DMS 273 (cell line): ENCODE measurements at regions not wholly inside any gene's neighbourhood (a gene's known extent, or its start where the extent isn't known, plus 50 kb on each side); places are given as distances from the start of the nearest gene placed in this dataset.
"Not testable (repeated sequence)": the region's sequence is repeated elsewhere in the genome, so short reads cannot be mapped to it uniquely, and the experiment has no call there.

Experiments used
- DNase-seq: peaks from one replicate; lab custom pipeline; 2025; ENCODE audit not compliant: unreplicated experiment; lab: John Stamatoyannopoulos, UW

DNA sequence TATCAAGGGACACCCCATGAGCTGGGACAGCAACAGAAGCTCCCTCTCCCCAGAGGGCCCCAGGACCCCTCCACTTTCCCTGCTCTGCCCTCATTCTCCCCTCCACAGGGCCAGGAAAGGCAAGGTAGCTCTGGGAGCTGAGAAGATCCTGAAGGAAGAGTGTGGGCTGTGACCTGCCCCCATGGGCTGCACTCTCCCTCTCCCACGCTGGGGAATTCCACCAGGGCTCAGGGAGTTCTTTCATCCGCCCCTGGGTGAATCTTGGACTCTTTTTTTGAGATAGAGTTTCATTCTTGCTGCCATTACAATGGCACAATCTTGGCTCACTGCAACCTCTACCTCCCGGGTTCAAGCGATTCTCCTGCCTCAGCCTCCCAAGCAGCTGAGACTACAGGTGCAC is 73.8 kb downstream of the C9orf50 start:
- no peak for DNase-seq

DNA sequence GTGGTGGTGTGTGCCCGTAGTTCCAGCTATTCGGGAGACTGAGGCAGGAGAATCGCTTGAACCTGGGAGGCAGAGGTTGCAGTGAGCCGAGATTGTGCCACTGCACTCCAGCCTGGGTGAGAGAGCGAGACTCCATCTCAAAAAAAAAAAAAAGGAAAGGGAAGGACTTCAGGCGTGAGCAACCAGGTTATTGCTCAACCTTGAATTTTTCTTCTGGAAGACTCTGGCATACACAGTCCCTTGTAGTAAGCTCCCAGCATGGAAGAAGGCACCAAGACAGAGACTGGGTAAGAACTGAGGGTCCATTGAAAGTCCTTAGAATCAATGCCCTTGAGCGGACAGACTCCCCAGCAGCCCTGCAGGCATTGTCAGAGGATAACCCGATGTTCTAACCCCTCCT is 75.0 kb downstream of the C9orf50 start:
- DNase-seq: not testable (repeated sequence)

DNA sequence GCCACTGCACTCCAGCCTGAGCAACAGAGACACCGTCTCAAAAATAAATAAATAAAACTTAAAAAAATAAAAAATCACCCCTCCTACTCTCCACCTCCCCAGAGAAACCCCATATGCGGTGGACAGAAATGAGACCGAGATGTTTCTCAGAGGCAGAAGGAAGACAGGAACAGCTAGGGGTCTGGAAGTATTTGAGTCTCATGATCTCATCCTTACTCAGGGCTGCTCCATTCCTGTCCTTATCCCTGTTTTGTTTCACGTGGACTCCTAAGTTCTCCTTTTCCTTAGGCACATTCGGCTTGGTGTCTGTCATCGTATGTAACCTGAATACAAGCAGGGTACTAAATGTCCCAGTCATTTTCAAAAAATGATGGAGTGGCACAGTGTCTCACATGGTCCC is 76.1 kb downstream of the C9orf50 start:
- DNase-seq: no peak

DNA sequence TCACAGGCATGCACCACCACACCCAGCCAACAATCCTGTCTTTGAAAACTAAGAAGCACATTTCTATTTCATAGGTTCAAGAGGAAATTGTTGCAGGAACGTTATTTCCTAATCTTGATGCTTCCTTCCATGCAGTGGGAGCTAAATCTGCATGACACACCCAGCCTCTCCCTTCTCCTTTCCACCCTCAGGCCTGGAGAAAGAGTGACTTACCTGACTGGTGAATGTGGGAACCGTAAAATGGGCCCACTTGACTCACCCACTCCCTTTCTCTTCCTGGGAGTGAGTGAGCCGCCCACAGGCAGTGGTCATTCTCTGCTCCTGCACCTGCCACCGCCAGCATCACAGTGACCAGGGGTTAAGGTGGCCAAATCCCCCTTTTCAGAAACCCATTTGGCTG is 78.2 kb downstream of the C9orf50 start:
- no peak for DNase-seq

DNA sequence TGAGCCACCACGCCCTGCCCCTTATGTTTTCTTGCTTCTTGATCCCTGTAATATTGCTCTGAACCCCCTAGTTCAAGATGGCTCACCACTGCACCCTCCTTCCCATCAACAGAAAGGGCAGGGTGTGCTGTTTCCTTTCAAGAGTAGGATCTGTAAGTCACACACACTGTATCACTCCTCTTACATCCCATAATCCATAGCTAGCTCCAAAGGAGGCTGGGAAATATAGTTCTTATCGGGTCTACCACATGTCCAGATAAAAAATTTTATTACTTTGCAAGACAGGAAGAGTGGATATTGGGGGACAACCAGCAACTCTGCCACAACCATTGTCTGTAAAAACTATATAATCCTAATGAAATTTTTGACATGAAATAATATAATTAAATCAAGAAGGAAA is 79.6 kb downstream of the C9orf50 start:
- no peak for DNase-seq

DNA sequence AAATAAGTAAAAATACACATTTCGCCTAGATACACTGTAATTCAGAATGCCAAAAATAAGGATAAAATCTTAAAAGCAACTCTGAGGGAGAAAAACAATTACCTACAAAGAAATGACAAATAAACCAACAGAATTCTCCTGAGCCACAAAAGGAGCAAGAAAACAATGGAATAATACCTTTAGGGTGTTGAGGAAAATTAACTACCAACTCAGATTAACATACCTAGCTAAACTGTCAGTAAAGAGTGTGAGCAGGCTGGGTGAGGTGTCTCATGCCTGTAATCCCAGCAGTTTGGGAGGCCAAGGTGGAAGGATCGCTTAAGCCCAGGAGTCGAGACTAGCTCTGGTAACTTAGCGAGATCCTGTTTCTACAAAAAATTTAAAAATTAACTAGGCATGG is 81.5 kb downstream of the C9orf50 start:
- DNase-seq: no peak

DNA sequence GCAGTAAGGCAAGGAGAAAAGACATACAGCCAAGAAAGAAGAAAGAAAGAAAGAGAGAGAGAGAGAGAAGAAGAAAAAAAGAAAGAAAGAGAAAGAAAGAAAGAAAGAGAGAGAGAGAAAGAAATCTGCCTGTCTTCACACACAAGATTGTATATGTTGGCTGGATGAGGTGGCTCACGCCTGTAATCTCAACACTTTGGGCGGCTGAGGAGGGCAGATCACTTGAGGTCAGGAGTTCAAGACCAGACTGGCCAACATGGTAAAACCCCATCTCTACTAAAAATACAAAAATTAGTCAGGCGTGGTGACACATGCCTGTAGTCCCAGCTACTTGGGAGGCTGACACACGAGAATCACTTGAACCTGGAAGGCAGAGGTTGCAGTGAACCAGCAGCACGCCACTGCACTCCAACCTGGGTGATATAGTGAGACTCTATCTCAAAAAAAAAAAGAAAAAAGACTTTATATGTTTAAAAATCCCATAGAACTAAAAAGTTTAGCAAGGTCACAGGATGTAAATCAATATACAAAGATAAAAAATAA is 89.0 kb downstream of the C9orf50 start:
- DNase-seq: not testable (repeated sequence)

DNA sequence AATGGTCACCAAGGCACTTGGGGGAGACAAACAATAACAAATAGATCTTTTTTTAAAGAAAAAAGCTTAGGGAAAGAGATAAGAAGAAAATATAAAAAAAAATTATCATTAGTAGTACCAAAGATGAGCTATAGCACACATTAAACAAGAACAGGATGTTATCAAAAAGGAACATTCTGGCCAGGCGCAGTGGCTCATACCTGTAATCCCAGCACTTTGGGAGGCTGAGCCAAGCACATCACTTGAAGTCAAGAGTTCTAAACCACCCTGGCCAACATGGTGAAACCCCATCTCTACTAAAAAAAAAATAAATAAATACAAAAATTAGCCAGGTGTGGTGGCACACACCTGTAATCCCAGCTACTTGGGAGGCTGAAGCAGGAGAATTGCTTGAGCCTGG is 92.9 kb downstream of the C9orf50 start:
- not testable (repeated sequence) for DNase-seq

DNA sequence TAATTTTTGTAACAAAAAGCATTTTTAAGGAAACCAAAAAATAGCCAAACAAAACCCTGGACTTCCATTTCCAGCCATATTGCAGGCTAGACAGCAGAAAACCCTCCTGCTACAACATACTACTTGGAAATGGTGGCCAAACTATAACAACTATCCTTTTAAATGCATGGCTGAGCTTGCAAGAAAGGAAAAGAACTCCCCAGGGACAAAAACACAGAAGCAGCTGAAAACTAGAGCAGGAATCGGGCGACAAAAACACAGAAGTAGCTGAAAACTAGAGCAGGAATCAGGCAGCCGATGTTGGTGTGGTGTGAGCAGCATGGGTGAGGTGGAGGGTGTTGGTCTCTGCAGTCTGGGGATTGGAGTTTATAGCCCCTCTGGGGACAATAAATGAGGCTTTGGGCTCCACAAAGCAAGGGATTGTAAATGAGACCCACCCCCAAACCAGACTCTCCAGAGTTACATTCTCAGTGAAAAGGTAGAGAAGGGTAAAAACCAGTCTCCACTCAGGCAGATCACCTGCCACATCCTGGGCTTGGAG is 95.2 kb downstream of the C9orf50 start:
- no peak for DNase-seq

DNA sequence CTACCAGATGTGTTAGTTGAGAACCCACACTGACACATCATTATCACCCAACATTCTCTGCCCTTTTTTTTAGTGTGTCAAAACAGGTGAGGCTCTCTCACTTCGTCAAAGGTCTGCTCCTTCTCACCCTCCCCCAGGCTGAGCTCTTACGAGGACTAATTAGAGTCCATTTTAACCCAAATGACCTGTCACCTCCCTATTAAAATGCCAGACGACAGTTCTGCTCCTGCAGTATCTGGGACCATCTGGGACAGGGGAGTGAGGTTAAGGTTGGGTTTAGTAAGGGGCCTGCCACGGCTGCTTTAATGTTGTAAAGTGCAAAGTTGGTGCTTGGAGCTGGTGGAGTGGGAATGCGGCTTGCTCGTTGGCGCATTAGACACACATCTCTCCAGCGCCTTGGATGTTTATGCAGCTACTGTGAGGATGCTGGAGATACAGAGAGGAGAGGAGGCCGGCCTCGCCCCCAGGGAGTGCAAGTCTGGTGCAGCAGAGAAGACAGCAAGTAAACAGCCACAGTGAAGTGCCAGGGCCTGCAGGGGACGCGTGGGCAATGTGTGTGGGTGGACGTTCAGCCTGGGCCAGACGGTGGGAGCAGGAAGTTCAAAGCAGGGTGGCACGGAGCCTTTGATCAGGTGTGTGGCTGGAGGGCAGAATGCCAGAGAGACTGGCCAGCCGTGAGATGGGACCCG is 96.2 kb downstream of the C9orf50 start:
- DNase-seq: no peak

DNA sequence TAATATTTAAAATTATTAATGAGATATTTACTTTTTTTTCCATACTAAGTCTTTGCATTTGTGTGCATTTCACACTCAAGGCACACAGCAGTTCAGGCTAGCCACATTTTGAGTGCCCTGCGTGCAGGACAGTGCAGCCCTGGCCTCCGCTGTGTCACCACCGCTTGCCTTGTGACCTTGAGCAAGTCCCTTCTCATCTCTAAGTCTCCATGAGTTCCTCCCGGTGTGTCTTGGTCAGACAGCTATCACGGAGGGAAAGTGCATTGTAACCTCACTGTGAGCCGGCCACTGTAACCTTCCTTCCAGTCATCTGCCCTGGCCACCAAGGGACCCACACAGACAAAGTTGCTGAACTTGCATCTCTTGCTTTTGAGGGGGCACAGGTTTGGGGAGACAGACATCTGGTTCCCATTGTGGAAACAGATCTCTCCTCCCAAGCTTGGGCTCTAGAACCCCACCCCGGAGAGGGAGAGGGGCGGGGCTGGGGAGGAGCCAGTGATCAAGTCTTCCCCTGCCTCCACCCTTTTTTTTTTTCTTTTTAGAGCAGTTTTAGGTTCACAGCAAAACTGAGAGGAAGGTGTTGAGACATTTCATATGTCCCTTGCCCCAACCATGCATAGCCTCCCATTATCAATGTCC is 96.8 kb downstream of the C9orf50 start:
- DNase-seq: no peak

DNA sequence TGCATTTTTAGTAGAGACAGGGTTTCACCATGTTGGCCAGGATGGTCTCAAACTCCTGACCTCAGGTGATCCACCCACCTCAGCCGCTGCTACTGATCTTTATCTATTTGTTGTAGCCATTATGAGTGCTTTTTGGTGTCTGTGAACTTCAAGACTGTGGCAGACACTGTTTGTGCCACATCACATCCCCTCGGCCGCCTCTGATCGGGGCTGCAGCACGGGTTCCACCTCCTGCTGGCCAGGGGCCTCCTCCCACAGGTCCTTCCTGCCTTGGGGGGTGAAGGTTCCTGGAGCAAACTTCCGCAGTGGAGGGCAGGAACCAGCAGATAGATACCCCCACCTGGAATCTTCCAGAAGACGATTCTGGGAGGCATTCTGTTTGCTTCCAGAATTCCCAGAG is 98.5 kb downstream of the C9orf50 start:
- no peak for DNase-seq

DNA sequence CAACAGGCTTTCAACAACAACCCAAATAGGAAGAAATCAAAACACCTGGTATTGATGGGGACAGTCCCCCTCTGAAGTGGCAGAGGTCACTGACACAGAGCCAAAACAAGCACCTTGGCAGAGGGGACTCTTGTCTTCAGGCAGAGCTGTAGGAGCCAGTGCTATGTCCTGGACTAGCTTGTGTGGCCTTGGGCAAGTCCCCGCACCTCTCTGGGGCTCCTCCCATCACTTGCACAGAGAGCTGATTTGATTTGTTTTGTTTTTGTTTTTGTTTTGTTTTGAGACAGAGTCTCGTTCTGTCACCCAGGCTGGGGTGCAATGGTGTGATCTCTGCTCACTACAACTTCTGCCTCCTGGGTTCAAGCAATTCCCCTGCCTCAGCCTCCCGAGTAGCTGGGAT is 100.8 kb downstream of the C9orf50 start:
- DNase-seq: no peak

DNA sequence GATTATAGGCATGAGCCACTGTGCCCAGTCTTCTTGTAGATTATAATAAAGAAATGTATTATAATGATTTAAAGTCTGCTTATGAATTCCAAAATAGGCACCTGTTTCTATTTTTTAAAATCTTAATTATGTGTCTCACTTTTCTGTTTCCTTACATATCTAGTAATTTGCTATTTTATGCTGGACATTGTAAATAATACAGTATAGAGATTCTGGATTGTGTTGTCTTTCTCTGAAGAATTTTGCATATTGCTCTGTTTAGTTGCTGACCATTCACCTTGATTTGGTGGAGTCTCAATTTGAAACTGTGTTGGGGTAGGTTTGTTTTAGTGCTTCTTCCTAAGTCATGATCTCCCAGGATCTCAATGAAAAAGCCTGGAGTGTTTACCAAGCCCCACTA is 102.8 kb downstream of the C9orf50 start:
- no peak for DNase-seq

DNA sequence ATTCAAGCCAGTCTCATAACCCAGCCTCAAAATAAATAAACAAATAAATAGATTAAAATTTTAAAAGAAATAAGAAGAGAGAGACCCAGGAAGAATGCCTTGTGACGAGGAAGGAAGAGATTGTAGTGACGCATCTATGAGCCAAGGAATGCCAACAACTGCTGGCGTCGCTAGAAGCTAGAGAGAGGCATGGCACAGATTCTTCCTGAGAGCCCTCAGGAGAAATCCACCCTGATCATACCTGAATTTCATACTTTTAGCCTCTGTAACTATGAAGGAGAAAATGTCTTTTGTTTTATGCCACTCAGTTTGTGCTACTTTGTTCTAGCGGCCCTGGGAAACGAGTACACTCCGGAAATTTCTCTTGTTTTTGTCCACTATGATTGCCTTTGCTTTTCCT is 103.9 kb downstream of the C9orf50 start:
- DNase-seq: no peak

DNA sequence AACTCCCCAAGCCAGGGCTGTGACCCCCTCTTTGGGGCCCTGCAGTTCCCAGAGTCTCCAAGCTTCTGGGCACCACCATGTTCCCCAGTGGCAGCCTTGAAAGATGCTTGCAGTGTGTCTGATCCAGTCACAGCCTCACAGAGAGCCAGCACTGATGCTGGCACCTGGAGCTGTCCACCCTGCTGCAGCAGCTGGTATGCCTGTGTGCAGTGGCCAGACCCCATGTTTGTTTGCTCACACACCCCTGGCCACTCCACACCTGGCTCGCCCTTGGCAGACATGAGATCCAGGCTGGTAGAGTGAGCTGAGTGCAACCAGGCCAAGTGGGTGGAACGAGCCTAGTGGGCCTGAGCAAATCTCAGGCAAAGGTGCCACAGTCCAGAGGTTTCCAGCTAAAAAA is 106.0 kb downstream of the C9orf50 start:
- DNase-seq: no peak

DNA sequence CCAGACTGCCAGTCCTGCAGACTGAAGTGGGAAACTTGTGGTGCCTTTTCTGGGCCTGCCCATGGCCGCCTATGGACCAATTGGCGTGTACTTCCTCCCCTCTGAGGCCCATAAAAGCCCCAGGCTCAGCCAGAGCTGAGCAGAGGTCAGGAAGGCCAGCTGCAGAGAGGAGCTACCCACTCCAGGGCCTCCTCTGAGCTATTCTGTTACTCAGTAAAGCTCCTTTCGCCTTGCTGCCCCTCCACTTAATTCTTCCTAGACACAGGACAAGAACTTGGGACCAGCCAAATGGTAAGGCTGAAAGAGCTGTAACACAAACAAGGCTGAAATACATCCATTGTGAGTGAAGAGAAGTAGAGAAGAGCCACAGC is 106.4 kb downstream of the C9orf50 start:
- no peak for DNase-seq

DNA sequence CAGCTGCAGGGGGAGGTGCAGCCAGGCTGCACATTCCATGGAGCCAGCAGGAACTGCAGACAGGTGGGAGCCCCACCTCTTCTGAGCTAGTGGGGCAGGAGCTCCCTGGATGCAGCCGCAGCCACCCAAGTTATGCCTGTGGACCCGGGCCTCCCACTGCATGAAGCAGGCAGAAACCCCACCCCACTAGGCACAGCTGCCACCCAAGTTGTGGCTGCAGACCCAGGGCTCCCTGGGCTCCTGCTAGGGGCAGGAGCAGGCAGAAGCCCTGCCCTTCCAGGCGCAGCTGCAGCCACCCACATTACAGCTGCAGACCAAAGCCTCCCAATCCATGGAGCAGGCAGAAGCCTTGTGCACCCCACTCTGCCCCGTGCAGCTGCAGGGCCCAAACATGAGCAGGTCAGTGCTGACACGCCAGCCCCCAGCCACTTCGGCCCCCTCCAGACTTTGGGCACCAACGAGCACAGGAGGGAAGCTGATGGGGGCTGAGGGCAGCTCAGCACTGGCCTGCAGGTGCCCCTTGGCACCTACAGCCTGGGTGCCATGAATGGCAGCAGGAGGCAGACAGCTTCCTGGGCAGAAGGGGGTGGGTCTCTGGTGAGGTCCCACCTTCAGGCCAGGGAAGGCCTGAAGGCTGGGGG is 106.9 kb downstream of the C9orf50 start:
- no peak for DNase-seq

DNA sequence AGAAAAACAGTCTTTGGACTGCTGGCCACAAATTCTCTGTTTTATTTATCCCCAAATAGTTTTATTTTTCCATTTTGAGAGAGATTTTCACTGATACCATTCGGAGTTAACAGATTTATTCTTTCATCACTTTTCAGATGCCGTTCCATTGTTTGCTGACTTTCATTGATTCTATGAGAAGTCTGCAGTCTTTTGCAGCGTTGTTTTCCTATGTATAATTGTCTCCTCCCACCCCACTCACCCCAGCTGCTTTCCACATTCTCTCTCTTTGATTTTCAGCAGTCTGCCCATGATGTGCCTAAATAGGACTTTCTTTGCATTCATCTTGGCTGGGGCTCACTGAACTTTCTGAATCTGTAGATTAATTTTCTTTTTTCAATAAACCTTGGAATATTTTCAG is 107.6 kb downstream of the C9orf50 start:
- no peak for DNase-seq

DNA sequence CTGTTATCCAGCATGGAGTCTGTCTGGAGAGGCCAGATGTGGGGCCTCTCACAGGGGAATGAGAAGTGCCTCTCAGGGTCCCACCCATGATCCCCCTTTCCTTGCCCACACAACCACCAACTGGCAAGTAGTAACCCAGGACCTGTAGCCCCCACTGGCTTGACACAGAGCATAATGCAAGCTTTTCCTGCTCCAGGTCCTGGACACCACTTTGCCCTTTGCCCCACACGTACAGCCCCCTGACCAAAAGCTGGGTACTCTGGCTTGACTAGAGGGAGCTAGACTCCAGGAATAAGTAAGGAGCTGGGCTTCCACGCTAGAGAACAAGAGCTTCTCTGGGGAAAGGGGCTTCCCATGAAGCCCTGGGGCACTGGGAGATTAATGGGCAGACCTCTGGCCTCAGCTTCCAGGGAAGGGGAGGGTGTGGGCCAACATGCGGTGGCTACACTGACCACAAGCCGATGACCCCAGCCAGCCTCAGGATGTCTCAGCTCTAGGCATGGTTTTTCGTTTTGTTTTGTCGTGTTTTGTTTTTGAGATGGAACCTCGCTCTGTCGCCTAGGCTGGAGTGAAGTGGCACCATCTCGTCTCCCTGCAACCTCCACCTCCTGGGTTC is 109.5 kb downstream of the C9orf50 start:
- no peak for DNase-seq

DNA sequence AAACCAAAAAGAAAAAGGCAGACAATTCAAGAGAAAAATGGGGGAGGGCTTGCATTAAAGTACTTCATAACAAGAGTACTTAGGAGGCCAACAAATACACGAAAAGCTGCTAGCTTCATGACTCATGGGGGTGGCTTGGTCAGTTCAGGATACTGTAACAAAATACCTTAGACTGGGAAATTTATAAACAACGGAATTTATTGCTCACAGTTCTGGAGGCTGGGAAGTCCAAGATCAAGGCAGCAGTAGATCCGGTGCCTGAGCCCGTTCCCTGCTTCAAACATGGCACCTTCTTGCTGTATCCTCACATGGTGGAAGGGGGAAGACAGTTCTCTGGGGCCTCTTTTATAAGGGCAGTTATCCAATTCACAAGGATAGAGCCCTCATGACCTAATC is 111.4 kb downstream of the C9orf50 start:
- DNase-seq: no peak

DNA sequence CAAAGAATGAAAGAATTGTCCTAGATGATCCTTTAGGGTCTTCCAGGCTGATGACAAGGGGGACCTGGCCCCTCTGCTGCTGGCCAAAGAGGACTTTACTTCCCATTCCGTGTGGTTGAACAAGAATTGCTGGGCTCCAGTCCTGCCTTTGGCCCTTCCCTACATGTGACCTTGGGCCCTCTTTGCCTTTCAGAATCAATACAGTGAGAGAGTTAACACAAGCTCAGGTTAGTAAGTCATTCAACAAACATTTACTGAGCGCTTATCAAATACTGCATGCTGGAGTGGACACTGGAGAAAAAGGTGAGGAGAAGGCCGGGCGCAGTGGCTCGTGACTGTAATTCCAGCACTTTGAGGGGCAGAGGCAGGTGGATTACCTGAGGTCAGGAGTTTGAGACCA is 113.1 kb downstream of the C9orf50 start:
- no peak for DNase-seq
